ENCODE measurements at regions not wholly inside any gene's neighbourhood (a gene's known extent, or its start where the extent isn't known, plus 50 kb on each side); places are given as distances from the start of the nearest gene placed in this dataset.

GRCh38 chr2:118225666-118226065, 137.4 kb downstream of the INSIG2 start:
- TF ChIP-seq, protein P1, sequence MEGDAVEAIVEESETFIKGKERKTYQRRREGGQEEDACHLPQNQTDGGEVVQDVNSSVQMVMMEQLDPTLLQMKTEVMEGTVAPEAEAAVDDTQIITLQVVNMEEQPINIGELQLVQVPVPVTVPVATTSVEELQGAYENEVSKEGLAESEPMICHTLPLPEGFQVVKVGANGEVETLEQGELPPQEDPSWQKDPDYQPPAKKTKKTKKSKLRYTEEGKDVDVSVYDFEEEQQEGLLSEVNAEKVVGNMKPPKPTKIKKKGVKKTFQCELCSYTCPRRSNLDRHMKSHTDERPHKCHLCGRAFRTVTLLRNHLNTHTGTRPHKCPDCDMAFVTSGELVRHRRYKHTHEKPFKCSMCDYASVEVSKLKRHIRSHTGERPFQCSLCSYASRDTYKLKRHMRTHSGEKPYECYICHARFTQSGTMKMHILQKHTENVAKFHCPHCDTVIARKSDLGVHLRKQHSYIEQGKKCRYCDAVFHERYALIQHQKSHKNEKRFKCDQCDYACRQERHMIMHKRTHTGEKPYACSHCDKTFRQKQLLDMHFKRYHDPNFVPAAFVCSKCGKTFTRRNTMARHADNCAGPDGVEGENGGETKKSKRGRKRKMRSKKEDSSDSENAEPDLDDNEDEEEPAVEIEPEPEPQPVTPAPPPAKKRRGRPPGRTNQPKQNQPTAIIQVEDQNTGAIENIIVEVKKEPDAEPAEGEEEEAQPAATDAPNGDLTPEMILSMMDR (IDR thresholded peaks at IDR 0.05; ENCODE audit: poor library complexity): no peak
- TF ChIP-seq EZH2 (IDR thresholded peaks at IDR 0.05; ENCODE audit: borderline replicate concordance) (no peak), EZH2phosphoT487 (IDR thresholded peaks at IDR 0.05; ENCODE audit: low read depth, severe bottlenecking, unreplicated experiment) (no peak)

All from hepatocyte (in vitro differentiated cells).